MM.1S (cell line): ENCODE measurements at regions not wholly inside any gene's neighbourhood (a gene's known extent, or its start where the extent isn't known, plus 50 kb on each side); places are given as distances from the start of the nearest gene placed in this dataset.

Experiments used
- DNase-seq: peaks from one replicate; pipeline ENCODE4 v3.0.0-alpha.2; 2015
- H2AFZ ChIP-seq: fragments of 300-600 bp; sonication (generic); 2 replicates; pipeline ENCODE4 v1.6.0; 2016; ENCODE audit warnings: antibody characterized with exemption, low read length
- H3F3A ChIP-seq: fragments of 300-600 bp; sonication (generic); 2 replicates; pipeline ENCODE4 v1.6.1; 2016; ENCODE audit warnings: mild to moderate bottlenecking, antibody characterized with exemption, low read length, moderate library complexity, mixed read lengths; ENCODE audit not compliant: insufficient read depth
- H3K27ac ChIP-seq: fragments of 300-600 bp; sonication (generic); 2 replicates; pipeline ENCODE4 v1.5.1; 2016; ENCODE audit warnings: mild to moderate bottlenecking, low read length
- H3K27me3 ChIP-seq: fragments of 300-600 bp; sonication (generic); replicated peaks from 2 replicates; pipeline ENCODE4 v1.6.0; 2016; ENCODE audit warnings: low read length; ENCODE audit not compliant: insufficient read depth
- H3K36me3 ChIP-seq: fragments of 300-600 bp; sonication (generic); replicated peaks from 2 replicates; pipeline ENCODE4 v1.6.1; 2016; ENCODE audit warnings: mild to moderate bottlenecking, low read length, mixed read lengths; ENCODE audit not compliant: insufficient read depth
- H3K4me1 ChIP-seq: fragments of 300-600 bp; sonication (generic); 2 replicates; pipeline ENCODE4 v1.6.1; 2016; ENCODE audit warnings: low read length, mixed read lengths
- H3K4me2 ChIP-seq: fragments of 300-600 bp; sonication (generic); 2 replicates; pipeline ENCODE4 v1.6.0; 2016; ENCODE audit warnings: low read depth, low read length
- H3K4me3 ChIP-seq: fragments of 300-600 bp; sonication (generic); 2 replicates; pipeline ENCODE4 v1.5.1; 2016; ENCODE audit warnings: low read length, mixed read lengths
- H3K79me2 ChIP-seq: fragments of 300-600 bp; sonication (generic); 2 replicates; pipeline ENCODE4 v1.6.1; 2016; ENCODE audit warnings: mixed run types, low read length, mixed read lengths
- H3K9ac ChIP-seq: fragments of 300-600 bp; sonication (generic); 2 replicates; pipeline ENCODE4 v1.6.1; 2016; ENCODE audit warnings: low read length, mixed read lengths
- H3K9me2 ChIP-seq: fragments of 300-600 bp; sonication (generic); replicated peaks from 2 replicates; pipeline ENCODE4 v1.6.1; 2016; ENCODE audit warnings: mild to moderate bottlenecking, low read length, mixed read lengths; ENCODE audit not compliant: insufficient read depth
- H3K9me3 ChIP-seq: fragments of 300-600 bp; sonication (generic); replicated peaks from 2 replicates; pipeline ENCODE4 v1.6.1; 2016; ENCODE audit warnings: mild to moderate bottlenecking, low read length, mixed read lengths; ENCODE audit not compliant: insufficient read depth
- H4K20me1 ChIP-seq: fragments of 300-600 bp; sonication (generic); 2 replicates; pipeline ENCODE4 v1.6.1; 2016; ENCODE audit warnings: mild to moderate bottlenecking, low read length, moderate library complexity, mixed read lengths; ENCODE audit not compliant: insufficient read depth
- EZH2 ChIP-seq: fragments of 300-600 bp; sonication (generic); optimal IDR thresholded peaks from 2 replicates; pipeline ENCODE3; 2017; ENCODE audit warnings: low read depth, mild to moderate bottlenecking, antibody characterized with exemption, low read length, mixed read lengths
- EZH2phosphoT487 ChIP-seq: fragments of 300-600 bp; sonication (generic); IDR thresholded peaks from 2 replicates; pipeline ENCODE4 v1.6.1; 2018; ENCODE audit warnings: antibody characterized with exemption, low read length
- TF ChIP-seq, protein P1 (sequence below): fragments of 300-600 bp; sonication (generic); IDR thresholded peaks from 2 replicates; pipeline ENCODE4 v1.5.1; 2016; ENCODE audit warnings: antibody characterized with exemption, low read length, mixed read lengths

DNA sequence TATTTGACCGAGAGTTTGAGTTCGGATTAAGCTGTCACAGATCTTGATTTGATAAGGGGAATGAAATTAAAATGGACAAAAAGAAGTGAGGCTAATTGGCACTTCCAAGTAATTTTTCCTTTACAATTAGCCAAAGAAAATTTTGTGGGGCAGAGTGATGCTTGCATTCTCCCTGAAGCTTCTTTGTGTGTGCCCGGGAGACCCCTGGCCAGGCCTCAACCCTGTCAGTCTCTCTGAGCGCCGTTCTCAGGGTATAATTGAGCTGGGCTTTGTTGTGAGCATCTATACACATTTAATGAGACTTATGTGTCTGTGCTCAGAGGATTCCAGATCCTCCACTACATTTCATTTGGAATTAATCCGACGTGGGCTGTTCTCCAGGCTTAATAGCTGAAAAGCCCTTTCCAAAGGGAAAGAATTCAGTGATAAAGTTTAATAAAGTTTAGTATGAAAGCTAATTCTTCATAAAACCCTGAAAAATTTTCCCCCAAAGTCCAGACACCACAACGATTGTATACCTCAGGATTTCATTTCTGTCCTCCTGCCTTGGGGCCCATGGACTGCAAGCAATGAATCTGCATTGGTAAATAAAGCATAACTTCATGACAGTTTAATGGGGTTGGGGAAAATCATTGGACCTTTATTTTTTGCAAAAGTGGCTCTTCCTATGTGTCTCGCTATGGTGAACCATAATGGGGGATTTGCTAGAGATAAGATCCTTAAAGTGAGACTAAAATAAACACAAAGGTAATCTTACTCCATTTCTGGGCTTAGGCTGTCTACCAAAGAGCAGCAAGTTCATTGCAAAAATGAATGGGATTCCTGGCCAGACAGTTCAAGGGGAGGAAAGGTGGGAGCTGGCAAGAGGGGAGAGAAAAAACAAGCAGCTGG lies 292.6 kb downstream of the C12orf75 start:
- H3K4me2 ChIP-seq: no peak overlapping the region
- H3K9me3 ChIP-seq: no peaks in the 10 kb centered on the region; the same call in 1 of the 2 replicates
- H3K4me3 ChIP-seq: no peak overlapping the region
- DNase-seq: no peak
- H4K20me1 ChIP-seq: no peaks in the 10 kb centered on the region
- no peaks in the 10 kb centered on the region for H3K4me1 ChIP-seq
- no peaks in the 10 kb centered on the region for H3F3A ChIP-seq
- no peaks in the 10 kb centered on the region for H3K79me2 ChIP-seq
- H3K9ac ChIP-seq: no peak overlapping the region
- no peaks in the 10 kb centered on the region for H3K36me3 ChIP-seq
- TF ChIP-seq, protein P1, sequence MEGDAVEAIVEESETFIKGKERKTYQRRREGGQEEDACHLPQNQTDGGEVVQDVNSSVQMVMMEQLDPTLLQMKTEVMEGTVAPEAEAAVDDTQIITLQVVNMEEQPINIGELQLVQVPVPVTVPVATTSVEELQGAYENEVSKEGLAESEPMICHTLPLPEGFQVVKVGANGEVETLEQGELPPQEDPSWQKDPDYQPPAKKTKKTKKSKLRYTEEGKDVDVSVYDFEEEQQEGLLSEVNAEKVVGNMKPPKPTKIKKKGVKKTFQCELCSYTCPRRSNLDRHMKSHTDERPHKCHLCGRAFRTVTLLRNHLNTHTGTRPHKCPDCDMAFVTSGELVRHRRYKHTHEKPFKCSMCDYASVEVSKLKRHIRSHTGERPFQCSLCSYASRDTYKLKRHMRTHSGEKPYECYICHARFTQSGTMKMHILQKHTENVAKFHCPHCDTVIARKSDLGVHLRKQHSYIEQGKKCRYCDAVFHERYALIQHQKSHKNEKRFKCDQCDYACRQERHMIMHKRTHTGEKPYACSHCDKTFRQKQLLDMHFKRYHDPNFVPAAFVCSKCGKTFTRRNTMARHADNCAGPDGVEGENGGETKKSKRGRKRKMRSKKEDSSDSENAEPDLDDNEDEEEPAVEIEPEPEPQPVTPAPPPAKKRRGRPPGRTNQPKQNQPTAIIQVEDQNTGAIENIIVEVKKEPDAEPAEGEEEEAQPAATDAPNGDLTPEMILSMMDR: no peak
- TF ChIP-seq EZH2: no peak
- TF ChIP-seq EZH2phosphoT487: no peak
- H3K27ac ChIP-seq: no peak overlapping the region
- H3K9me2 ChIP-seq: no peaks in the 10 kb centered on the region
- no peaks in the 10 kb centered on the region for H3K27me3 ChIP-seq
- no peak overlapping the region for H2AFZ ChIP-seq

DNA sequence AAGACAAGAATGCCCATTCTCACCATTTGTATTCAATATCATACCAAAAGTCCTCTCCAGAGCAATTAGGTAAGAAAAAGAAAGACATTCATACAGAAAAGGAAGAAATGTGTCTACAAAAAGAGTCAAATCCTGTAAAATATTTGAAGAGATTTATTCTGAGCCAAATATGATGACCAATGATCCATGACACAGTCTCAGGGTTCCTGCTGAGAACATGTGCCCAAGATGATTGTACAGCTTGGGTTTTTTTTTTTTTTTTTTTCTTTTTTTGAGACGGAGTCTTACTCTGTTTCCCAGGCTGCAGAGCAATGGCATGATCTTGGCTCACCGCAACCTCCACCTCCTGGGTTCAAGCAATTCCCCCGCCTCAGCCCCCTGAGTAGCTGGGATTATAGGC lies 296.2 kb downstream of the C12orf75 start:
- Histone ChIP-seq H3F3A (no peaks in the 10 kb centered on the region), H2AFZ (no peak overlapping the region), H3K4me1 (no peaks in the 10 kb centered on the region), H3K27ac (no peak overlapping the region), H3K4me3 (no peak overlapping the region), H3K27me3 (no peaks in the 10 kb centered on the region), H3K9me3 (no peaks in the 10 kb centered on the region; the same call in 1 of the 2 replicates), H3K4me2 (no peak overlapping the region), H4K20me1 (no peaks in the 10 kb centered on the region), H3K9ac (no peak overlapping the region), H3K9me2 (no peaks in the 10 kb centered on the region), H3K36me3 (no peaks in the 10 kb centered on the region), H3K79me2 (no peaks in the 10 kb centered on the region)
- TF ChIP-seq, protein P1: no peak
- TF ChIP-seq EZH2 (no peak), EZH2phosphoT487 (no peak)
- no peak for DNase-seq

DNA sequence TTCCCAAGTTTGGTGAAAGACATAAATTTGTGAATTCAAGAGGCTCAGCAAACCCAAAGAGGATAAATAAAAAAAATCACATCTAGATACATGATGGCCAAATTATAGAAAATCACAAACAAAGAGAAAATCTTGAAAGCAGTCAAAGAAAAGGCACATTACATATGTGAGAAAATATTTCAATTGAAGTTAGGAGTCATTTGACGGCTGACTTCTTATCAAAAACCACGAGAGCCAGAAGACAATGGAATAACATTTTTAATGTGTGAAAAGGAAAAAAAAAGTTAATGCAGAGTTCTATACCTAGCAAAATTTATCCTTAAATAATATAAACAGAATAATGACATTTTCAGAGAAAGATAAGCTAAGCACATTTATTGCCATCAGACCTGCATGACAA lies 307.0 kb downstream of the C12orf75 start:
- Histone ChIP-seq H3K9ac (no peak overlapping the region), H4K20me1 (no peaks in the 10 kb centered on the region), H3K4me2 (no peak overlapping the region), H3K4me1 (0 out of 2 replicates have a peak, but pooled peaks cover 5% of the 10 kb centered on the region), H3K9me3 (no peaks in the 10 kb centered on the region), H3K27me3 (no peaks in the 10 kb centered on the region), H3F3A (no peaks in the 10 kb centered on the region), H3K9me2 (no peaks in the 10 kb centered on the region; the same call in 1 of the 2 replicates), H3K27ac (no peak overlapping the region), H3K79me2 (no peaks in the 10 kb centered on the region), H3K36me3 (no peaks in the 10 kb centered on the region), H3K4me3 (no peak overlapping the region), H2AFZ (no peak overlapping the region)
- TF ChIP-seq EZH2phosphoT487 (no peak), EZH2 (no peak)
- TF ChIP-seq, protein P1: no peak
- DNase-seq: no peak
